Stimulated activated CD8-positive, alpha-beta memory T cell treated with anti-CD3 and anti-CD28 coated beads, Interleukin-15, amount 100 ng/mL, for 48 hours (primary cell): ENCODE measurements at regions not wholly inside any gene's neighbourhood (a gene's known extent, or its start where the extent isn't known, plus 50 kb on each side); places are given as distances from the start of the nearest gene placed in this dataset.

Experiments used
- DNase-seq, 2 donors: peaks; one replicate each; pipeline ENCODE4 v3.0.0-alpha.2; 2020; ENCODE audit warnings: low read depth in 2 of 2

- no peak for DNase-seq
These were observed 51.4 kb upstream of the TMEM132E start for GRCh38 chr17:34527908-34528470.

- no peak for DNase-seq
These were observed 52.1 kb upstream of the TMEM132E start for GRCh38 chr17:34527136-34527907.

GRCh38 chr17:34525651-34526050 lies 53.7 kb upstream of the TMEM132E start:
- no peak for DNase-seq

DNA sequence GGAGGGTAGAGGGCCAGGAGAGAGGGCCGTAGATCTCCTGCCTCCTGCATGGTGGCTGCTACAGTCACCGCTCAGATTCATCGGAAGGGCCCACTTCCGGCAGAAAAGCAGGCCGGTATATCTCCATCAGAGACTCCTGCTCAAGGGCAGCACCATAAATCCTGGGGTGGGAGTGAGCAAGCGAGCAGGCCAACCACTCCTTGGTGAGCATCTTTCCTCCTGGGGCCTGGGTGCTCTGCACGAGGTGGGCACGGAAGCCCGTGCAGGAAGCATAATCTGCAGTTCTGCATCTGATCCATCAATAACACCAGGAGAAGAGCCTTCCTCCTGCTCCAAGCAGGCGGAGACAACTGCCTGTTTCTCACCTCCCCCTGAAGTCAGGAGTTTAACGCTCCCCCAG lies 57.4 kb upstream of the TMEM132E start:
- DNase-seq = no peak

- DNase-seq = peak; percentile 6 to 7
These were observed 60.1 kb upstream of the TMEM132E start for GRCh38 chr17:34519282-34519681.

- DNase-seq = no peak
These were observed 62.0 kb upstream of the TMEM132E start for GRCh38 chr17:34517406-34517805.

GRCh38 chr17:34511931-34512330 lies 67.5 kb upstream of the TMEM132E start:
- DNase-seq = no peak

DNA sequence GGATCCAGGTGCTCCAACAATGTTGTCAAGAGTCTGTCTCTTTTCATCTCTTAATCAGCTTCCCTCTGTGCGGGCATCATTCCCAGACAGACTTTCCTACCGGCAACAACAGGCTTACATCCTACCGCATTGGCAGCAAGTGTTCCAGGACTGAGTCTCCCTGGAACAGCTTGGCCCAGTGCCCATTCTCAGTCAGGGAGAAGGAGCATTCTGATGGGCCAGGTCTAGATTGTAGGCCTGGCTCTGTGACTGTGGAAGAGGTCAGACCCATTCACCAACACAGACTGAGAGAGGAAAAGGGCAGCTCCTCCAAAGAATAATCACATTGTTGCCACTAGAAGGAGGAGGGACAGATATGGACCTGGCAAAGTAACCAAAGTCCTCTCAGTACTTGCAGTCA lies 68.1 kb upstream of the TMEM132E start:
- DNase-seq = no peak

GRCh38 chr17:34504814-34505484 lies 74.4 kb upstream of the TMEM132E start:
- DNase-seq = no peak

DNA sequence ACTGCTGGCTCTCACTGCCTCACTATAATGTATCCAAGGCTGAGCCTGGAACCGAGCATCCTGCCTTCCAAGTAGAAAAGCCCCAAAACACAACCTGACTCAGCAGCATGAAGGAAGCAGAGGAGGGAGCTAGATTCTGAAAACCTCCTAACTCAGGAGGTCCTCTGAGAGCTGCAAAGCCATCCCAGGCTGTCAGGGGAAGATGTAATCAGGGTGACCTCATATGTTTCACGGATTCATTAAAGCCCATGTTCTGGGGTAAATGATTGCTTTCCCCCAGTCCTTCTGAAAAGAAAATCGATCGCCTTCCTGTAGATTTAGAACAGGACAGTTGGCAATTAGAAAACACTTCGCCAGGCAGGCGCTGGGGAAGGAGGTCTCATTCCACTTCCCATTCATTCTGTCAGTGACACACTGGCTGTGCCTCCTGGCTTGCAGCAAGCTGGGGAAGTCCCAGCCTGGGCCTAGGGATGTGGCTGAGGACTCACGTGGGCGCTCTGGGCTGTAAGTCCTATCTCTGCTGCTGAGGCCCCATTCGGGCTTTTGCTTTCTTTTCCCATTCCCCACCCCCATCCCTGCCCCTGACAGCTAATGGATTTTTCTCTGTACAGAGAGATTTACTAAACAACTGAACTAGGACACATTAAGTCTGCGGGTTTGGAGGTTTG lies 75.7 kb upstream of the TMEM132E start:
- no peak for DNase-seq

DNA sequence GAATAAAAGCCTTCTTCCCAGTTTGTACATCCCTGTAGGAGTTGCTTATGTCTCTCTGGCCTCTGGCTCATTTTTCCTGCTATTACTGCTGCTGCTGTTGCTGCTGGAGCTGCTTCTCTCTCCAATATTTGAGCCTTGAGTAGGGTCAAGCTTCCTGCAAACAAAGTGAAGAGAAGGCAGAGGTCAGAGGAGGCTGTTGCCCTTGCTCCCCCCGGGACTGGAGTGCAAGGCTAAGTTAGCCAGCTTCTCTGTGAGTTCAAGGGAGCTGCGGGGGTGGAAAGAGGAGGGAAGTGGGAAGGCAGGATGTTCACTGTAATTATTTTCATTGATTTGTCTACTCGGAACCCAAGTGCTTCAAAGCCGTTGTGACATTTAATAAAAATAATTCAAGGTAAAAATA lies 77.0 kb upstream of the TMEM132E start:
- no peak for DNase-seq

- DNase-seq = no peak
These were observed 79.8 kb upstream of the TMEM132E start for GRCh38 chr17:34499576-34499975.

DNA sequence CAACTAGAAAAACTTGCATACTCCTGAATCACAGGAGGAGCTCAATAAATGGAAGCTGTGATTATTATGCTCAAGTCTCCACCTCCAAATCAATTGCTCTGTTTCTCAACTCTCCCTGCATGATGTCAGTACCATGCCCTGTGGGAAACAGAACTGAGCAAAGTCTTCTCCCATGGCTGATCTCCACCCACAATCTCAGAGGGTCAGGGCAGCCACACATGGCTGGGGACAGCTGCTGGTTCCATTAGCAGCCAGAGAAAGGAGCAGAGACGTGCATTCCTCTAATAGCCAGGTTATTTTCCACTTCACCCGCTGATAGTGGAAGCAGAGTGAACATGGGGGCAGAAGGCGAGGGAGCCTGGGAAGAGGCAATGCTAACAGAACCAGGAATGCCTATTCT lies 85.5 kb upstream of the TMEM132E start:
- no peak for DNase-seq

- DNase-seq = no peak
These were observed 91.8 kb upstream of the TMEM132E start for GRCh38 chr17:34487626-34488025.

DNA sequence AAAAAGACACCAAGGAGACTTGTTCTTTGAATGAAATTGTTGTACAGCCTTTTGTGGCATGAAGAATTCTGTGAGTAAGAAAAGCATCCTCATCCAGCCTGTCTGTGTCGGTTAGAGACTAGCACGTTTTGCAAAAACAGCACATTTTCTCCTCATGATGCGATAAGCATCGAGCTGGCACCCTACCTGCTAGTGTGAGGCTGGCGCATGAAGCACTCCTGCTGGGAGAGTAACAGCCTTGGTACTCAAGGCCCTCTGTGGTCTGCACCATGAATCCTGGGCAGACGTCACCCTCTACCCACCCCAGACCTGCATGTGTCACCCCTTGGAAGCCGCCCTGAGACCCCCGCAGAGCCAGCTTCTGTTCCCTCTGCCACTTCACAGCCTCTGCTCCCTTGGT lies 92.6 kb upstream of the TMEM132E start:
- DNase-seq = no peak

DNA sequence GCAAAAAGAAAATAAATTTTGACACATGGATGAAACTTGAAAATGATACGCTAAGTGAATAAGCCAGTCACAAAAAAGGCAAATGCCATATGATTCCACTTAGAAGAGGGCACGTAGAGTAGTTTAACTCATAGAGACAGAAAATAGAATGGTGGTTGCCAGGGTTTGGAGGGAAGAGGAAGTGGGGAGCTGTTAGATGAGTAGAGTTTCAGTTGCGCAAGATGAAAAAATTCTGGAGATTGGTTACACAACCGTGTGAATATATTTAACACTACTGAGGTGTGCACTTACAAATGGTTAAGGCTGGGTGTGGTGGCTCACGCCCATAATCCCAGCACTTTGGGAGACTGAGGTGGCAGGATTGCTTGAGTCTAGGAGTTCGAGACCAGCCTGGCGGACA lies 93.4 kb upstream of the TMEM132E start:
- DNase-seq = no peak

- DNase-seq = no peak
These were observed 95.1 kb upstream of the TMEM132E start for GRCh38 chr17:34484193-34484733.

- no peak for DNase-seq
These were observed 96.7 kb upstream of the TMEM132E start for GRCh38 chr17:34482730-34483129.

DNA sequence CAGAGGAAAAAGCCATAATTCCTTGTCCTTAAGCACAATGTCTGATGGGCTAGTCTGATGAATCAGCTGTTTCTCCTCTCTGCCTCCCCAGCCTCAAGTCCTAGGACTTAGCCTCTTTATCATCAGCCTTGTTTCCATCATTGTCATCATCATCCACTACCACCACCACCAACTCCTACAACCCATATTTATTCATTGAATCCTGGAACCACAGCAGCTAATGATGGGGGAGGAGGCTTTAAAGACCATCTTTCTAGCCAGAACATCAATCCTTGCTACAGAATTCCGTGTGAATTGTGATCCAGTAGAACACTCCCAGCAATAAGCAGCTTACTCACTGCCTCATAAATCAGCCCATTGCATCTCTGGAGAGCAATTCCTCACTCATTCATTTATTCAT lies 97.6 kb upstream of the TMEM132E start:
- DNase-seq = no peak

GRCh38 chr17:34479371-34479770 lies 100.0 kb upstream of the TMEM132E start:
- DNase-seq = no peak

DNA sequence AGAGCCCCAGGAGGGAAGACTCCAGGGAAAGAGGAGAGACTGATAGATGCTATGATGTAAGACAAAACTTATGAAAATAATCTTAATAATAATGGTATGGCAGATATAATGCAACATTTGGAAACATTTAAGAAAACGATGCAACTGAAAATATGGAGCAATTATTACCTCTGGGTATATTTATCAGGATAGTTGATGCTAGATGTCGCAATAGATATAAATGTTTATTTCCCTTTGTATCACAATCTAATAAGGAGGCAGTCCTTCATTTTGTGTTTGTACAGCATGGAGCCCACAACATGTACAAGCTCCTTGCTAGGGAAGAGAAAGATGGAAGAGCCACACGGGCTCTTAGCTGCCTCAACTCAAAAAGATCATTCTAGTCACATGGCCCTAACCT lies 101.1 kb upstream of the TMEM132E start:
- DNase-seq = no peak

- DNase-seq = no peak
These were observed 104.1 kb upstream of the TMEM132E start for GRCh38 chr17:34475296-34475695.
